Suprapubic skin (tissue), 4 donors: ENCODE measurements at regions not wholly inside any gene's neighbourhood (a gene's known extent, or its start where the extent isn't known, plus 50 kb on each side); places are given as distances from the start of the nearest gene placed in this dataset.
"Not testable (repeated sequence)": the region's sequence is repeated elsewhere in the genome, so short reads cannot be mapped to it uniquely, and the experiment has no call there.

Source experiments
- DNase-seq, 2 donors: peaks; one replicate each; pipeline ENCODE4 v3.0.0-alpha.2; 2019; ENCODE audit warnings: low spot score in 2 of 2
- H3K27ac ChIP-seq: fragments of 200-600 bp; sonication (generic); one replicate; pipeline ENCODE4 v1.5.1; 2019
- H3K27me3 ChIP-seq: fragments of 200-600 bp; sonication (generic); one replicate; pipeline ENCODE4 v1.5.1; 2019
- H3K36me3 ChIP-seq: fragments of 200-600 bp; sonication (generic); one replicate; pipeline ENCODE4 v1.5.1; 2019
- H3K4me1 ChIP-seq: fragments of 200-600 bp; sonication (generic); one replicate; pipeline ENCODE4 v1.5.1; 2019
- H3K4me3 ChIP-seq: fragments of 200-600 bp; sonication (generic); one replicate; pipeline ENCODE4 v1.5.1; 2019; ENCODE audit warnings: mild to moderate bottlenecking
- H3K9me3 ChIP-seq: fragments of 200-600 bp; sonication (generic); one replicate; pipeline ENCODE4 v1.5.1; 2019
- EP300 ChIP-seq: sonication (generic); formaldehyde crosslinking; IDR thresholded peaks from one replicate; pipeline ENCODE4 v1.6.1; 2017; ENCODE audit warnings: antibody characterized with exemption
- POLR2A ChIP-seq, 2 donors: fragments of 450-650 bp; IDR thresholded peaks; one replicate each; pipeline ENCODE4 v1.6.1; 2017; ENCODE audit warnings: antibody characterized with exemption in 2 of 2, mild to moderate bottlenecking in 2 of 2, moderate library complexity in 2 of 2
- POLR2AphosphoS5 ChIP-seq, 3 donors: sonication (generic); formaldehyde crosslinking; IDR thresholded peaks; one replicate each; pipeline ENCODE4 v1.6.1; 2017; ENCODE audit warnings: antibody characterized with exemption in 3 of 3
- WGBS: methylation state at CpG from one replicate; pipeline ENCODE4 v1.1.5; 2018; 5-methylcytosine and 5-hydroxymethylcytosine counted together
- TF ChIP-seq, protein P1 (sequence below), 2 donors: fragments of 200-600 bp in 1 of 2; fragments of 450-650 bp in 1 of 2; sonication (generic) in 1 of 2; IDR thresholded peaks; one replicate each; pipeline ENCODE4 v1.5.1; 2016 to 2019; ENCODE audit warnings: antibody characterized with exemption in 2 of 2, mild to moderate bottlenecking in 1 of 2, moderate library complexity in 1 of 2

DNA sequence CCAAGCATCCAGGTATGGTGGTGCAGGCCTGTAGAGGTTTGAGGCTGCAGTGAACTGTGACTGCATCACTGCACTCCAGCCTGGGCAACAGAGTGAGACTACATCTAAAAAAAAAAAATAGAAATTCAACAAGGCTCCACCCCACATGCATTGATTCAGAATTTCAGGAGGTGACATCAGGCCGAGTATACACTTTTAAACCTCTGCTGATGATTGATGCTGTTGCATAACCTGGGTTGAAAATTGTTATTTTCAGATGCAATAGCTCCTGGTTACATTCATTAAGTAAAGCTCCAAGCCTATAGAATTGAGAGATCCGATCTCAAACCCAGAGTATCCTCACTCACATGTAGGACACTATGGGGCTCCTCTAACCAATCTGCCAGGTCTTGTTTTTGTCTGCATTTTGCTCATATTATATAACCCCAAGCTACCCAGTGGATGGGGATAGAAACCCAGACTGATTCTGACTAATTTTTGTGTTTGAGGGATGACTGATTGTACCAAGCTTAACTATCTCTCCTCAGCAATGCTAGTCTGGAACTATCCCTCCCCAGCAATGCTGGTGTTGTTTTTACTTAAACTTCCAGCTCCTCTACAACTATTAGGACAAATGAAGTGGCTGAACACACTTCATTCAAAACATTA is 123.5 kb upstream of the PREP start:
- DNase-seq, result no peak
- 85% methylated on average over 2 of the region's 2 CpGs for WGBS

DNA sequence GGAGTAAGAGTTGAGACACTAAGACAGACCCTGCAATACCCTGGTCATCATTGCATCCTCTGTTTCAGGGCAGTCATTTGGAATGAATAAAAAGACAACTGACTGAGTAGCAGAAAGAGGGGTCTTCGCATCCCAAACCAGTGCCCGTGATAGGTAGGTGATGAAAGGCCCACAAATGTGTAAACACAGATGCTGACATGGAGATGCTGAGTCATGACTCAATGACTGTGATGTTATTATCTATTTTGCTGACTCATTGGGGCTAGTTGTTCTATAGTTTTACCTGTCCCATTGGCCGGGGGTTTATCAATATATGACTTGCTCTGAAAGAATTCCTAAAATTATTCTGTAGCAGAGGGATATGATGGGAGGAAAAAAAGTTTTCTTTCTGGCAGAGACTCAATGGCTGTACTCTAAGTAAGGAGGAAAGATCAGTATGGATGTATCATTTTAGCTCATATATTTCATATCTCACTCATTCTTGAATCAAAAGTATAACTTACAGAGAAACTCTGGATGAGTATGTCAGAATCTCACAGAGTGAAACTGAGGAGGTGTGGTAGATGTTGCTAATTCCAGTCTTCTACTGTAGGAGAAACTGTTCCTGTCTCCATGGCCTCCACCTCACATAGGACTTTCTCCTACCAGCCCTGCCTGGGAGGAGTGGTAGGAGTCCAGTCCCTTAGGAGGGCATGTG is 119.9 kb upstream of the PREP start:
- H3K36me3 ChIP-seq, result no peaks in the 10 kb centered on the region
- no peaks in the 10 kb centered on the region for H3K9me3 ChIP-seq
- TF ChIP-seq POLR2AphosphoS5 (IDR thresholded peaks at IDR 0.05) (no peak), EP300 (no peak), POLR2A (IDR thresholded peaks at IDR 0.05) (no peak)
- TF ChIP-seq, protein P1, sequence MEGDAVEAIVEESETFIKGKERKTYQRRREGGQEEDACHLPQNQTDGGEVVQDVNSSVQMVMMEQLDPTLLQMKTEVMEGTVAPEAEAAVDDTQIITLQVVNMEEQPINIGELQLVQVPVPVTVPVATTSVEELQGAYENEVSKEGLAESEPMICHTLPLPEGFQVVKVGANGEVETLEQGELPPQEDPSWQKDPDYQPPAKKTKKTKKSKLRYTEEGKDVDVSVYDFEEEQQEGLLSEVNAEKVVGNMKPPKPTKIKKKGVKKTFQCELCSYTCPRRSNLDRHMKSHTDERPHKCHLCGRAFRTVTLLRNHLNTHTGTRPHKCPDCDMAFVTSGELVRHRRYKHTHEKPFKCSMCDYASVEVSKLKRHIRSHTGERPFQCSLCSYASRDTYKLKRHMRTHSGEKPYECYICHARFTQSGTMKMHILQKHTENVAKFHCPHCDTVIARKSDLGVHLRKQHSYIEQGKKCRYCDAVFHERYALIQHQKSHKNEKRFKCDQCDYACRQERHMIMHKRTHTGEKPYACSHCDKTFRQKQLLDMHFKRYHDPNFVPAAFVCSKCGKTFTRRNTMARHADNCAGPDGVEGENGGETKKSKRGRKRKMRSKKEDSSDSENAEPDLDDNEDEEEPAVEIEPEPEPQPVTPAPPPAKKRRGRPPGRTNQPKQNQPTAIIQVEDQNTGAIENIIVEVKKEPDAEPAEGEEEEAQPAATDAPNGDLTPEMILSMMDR (IDR thresholded peaks at IDR 0.05), result no peak
- DNase-seq, result no peak
- H3K27me3 ChIP-seq, result no peaks in the 10 kb centered on the region
- H3K4me1 ChIP-seq, result no peaks in the 10 kb centered on the region
- H3K4me3 ChIP-seq, result no peak overlapping the region
- WGBS, result 92% methylated on average over 3 of the region's 3 CpGs
- no peak overlapping the region for H3K27ac ChIP-seq

More for the DNA sequence above, 123.5 kb upstream of the PREP start:
- H3K4me3 ChIP-seq, result no peak overlapping the region
- H3K27ac ChIP-seq, result no peak overlapping the region
- no peak for TF ChIP-seq POLR2AphosphoS5 (IDR thresholded peaks at IDR 0.05)
- TF ChIP-seq, protein P1 (IDR thresholded peaks at IDR 0.05), result no peak
- no peak for TF ChIP-seq EP300
- no peak for TF ChIP-seq POLR2A (IDR thresholded peaks at IDR 0.05)
- H3K4me1 ChIP-seq, result no peaks in the 10 kb centered on the region
- no peaks in the 10 kb centered on the region for H3K9me3 ChIP-seq
- no peaks in the 10 kb centered on the region for H3K36me3 ChIP-seq
- H3K27me3 ChIP-seq, result no peaks in the 10 kb centered on the region

DNA sequence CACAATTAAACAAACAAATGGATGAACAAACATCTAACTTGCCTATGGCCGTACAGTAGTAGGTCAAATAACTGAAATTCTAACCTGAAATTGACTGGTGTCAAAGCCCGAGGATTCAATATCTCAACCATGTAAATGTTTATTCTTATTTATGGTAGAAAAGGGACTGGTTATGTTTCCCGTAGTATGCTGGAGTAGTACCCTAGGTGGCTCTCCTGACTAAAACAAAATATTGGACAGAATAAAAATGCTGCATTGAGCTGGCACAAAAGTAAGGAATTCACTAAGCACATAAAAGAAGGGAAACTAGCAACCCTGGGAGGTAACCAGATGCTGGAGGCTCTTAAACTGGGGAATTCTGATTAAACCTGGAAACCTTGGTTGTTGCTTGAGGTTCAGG is 117.1 kb upstream of the PREP start:
- DNase-seq, result no peak
- Histone ChIP-seq H3K9me3 (no peaks in the 10 kb centered on the region), H3K36me3 (no peaks in the 10 kb centered on the region), H3K27ac (no peak overlapping the region), H3K4me3 (no peak overlapping the region), H3K27me3 (no peaks in the 10 kb centered on the region), H3K4me1 (no peaks in the 10 kb centered on the region)
- WGBS, result 85% methylated on average over 3 of the region's 3 CpGs
- TF ChIP-seq POLR2AphosphoS5 (IDR thresholded peaks at IDR 0.05), result no peak
- TF ChIP-seq, protein P1 (IDR thresholded peaks at IDR 0.05), result no peak
- no peak for TF ChIP-seq EP300
- no peak for TF ChIP-seq POLR2A (IDR thresholded peaks at IDR 0.05)

DNA sequence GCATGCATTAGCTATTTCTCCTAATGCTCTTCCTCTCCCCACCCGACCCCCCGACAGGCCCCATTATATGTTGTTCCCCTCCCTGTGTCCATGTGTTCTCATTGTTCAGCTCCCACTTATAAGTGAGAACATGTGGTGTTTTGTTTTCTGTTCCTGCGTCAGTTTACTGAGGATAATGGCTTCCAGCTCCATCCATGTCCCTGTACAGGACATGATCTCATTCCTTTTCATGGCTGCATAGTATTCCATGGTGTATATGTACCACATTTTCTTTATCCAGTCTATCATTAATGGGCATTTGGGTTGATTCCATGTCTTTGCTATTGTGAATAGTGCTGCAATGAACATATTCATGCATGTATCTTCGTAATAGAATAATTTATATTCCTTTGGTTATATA is 116.1 kb upstream of the PREP start:
- WGBS, result 94% methylated on average over 4 of the region's 4 CpGs
- not testable (repeated sequence) for H3K36me3 ChIP-seq, H3K4me1 ChIP-seq, H3K27me3 ChIP-seq, H3K9me3 ChIP-seq, H3K4me3 ChIP-seq, DNase-seq, H3K27ac ChIP-seq

DNA sequence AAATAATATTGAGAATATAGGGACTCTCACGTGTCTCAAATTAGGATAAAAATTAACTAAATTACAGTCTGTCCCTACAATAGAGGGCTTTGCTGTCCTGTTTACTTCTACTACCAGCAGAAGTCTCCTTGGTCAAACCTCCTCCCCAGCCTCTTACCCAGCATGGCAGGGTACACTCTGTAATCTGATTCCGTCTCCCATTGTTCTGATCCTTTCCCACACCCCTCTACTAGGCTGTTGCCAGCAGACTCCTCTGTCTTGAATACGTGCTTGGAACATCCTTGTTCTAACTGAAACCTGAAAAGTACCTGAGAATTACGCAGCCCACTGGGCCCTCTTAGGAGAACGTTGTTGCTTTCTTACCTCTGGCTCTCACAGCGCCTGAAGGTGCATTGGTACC is 112.2 kb upstream of the PREP start:
- Histone ChIP-seq H3K27ac (no peak overlapping the region), H3K27me3 (no peaks in the 10 kb centered on the region), H3K4me3 (no peak overlapping the region), H3K9me3 (no peaks in the 10 kb centered on the region), H3K36me3 (no peaks in the 10 kb centered on the region), H3K4me1 (no peaks in the 10 kb centered on the region)
- WGBS, result 81% methylated on average over 6 of the region's 6 CpGs
- DNase-seq, result no peak
- TF ChIP-seq, protein P1 (IDR thresholded peaks at IDR 0.05), result no peak
- TF ChIP-seq EP300, result no peak
- TF ChIP-seq POLR2A (IDR thresholded peaks at IDR 0.05), result no peak
- no peak for TF ChIP-seq POLR2AphosphoS5 (IDR thresholded peaks at IDR 0.05)
